Renal cortical epithelial cell (primary cell): ENCODE measurements at regions not wholly inside any gene's neighbourhood (a gene's known extent, or its start where the extent isn't known, plus 50 kb on each side); places are given as distances from the start of the nearest gene placed in this dataset.
"Not testable (repeated sequence)": the region's sequence is repeated elsewhere in the genome, so short reads cannot be mapped to it uniquely, and the experiment has no call there.

Experiments used
- DNase-seq: peaks from one replicate; pipeline ENCODE4 v3.0.0-alpha.2; 2011; ENCODE audit warnings: low read depth

- not testable (repeated sequence) for DNase-seq
Measured at GRCh38 chr1:95297906-95298305, 63.9 kb downstream of the RWDD3 start.

- DNase-seq = no peak
Measured at GRCh38 chr1:95301091-95301490, 67.1 kb downstream of the RWDD3 start.

GRCh38 chr1:95301614-95302013 is 67.6 kb downstream of the RWDD3 start:
- DNase-seq = no peak

GRCh38 chr1:95304803-95305202 is 70.8 kb downstream of the RWDD3 start:
- DNase-seq = no peak

GRCh38 chr1:95308276-95309030 is 74.4 kb downstream of the RWDD3 start:
- DNase-seq = no peak

GRCh38 chr1:95309031-95309471 is 75.0 kb downstream of the RWDD3 start:
- peak; percentile 20 for DNase-seq

GRCh38 chr1:95311014-95311413 is 77.0 kb downstream of the RWDD3 start:
- DNase-seq = peak; percentile 23

GRCh38 chr1:95311762-95312161 is 77.8 kb downstream of the RWDD3 start:
- no peak for DNase-seq

GRCh38 chr1:95312181-95312580 is 78.2 kb downstream of the RWDD3 start:
- DNase-seq = no peak

GRCh38 chr1:95313527-95313926 is 79.5 kb downstream of the RWDD3 start:
- no peak for DNase-seq

GRCh38 chr1:95321531-95321930 is 87.5 kb downstream of the RWDD3 start:
- no peak for DNase-seq

GRCh38 chr1:95323123-95323522 is 89.1 kb downstream of the RWDD3 start:
- DNase-seq = peak; percentile 30

GRCh38 chr1:95325349-95325748 is 91.3 kb downstream of the RWDD3 start:
- DNase-seq = no peak

- DNase-seq = no peak
Measured at GRCh38 chr1:95326023-95326422, 92.0 kb downstream of the RWDD3 start.

GRCh38 chr1:95332754-95333153 is 98.7 kb downstream of the RWDD3 start:
- no peak for DNase-seq

GRCh38 chr1:95339377-95339776 is 105.4 kb downstream of the RWDD3 start:
- DNase-seq = no peak

GRCh38 chr1:95340061-95340460 is 106.1 kb downstream of the RWDD3 start:
- no peak for DNase-seq

- no peak for DNase-seq
Measured at GRCh38 chr1:95352767-95353166, 118.8 kb downstream of the RWDD3 start.

- DNase-seq = no peak
Measured at GRCh38 chr1:95353194-95353593, 119.2 kb downstream of the RWDD3 start.

- no peak for DNase-seq
Measured at GRCh38 chr1:95364546-95364945, 130.5 kb downstream of the RWDD3 start.

GRCh38 chr1:95366498-95366897 is 132.5 kb downstream of the RWDD3 start:
- DNase-seq = no peak

- DNase-seq = no peak
Measured at GRCh38 chr1:95368178-95368577, 134.2 kb downstream of the RWDD3 start.

- no peak for DNase-seq
Measured at GRCh38 chr1:95369985-95370690, 136.1 kb downstream of the RWDD3 start.
